Loucy (cell line): ENCODE measurements at regions not wholly inside any gene's neighbourhood (a gene's known extent, or its start where the extent isn't known, plus 50 kb on each side); places are given as distances from the start of the nearest gene placed in this dataset.

Experiments
- H2AFZ ChIP-seq: fragments of 200-600 bp; sonication (generic); 2 replicates; pipeline ENCODE4 v1.6.0; 2016; ENCODE audit warnings: antibody characterized with exemption, mild to moderate bottlenecking, low read length, moderate library complexity
- H3F3A ChIP-seq: fragments of 200-600 bp; 2 replicates; pipeline ENCODE4 v1.6.0; 2016; ENCODE audit warnings: antibody characterized with exemption, low read depth, mild to moderate bottlenecking
- H3K27me3 ChIP-seq: fragments of 200-600 bp; sonication (generic); 2 replicates; pipeline ENCODE4 v1.6.1; 2014; ENCODE audit warnings: low read length, mild to moderate bottlenecking; ENCODE audit not compliant: insufficient read depth, poor library complexity, severe bottlenecking
- H3K36me3 ChIP-seq: fragments of 200-600 bp; sonication (generic); 2 replicates; pipeline ENCODE4 v1.6.1; 2016; ENCODE audit warnings: low read length; ENCODE audit not compliant: insufficient read depth
- H3K4me1 ChIP-seq: fragments of 200-600 bp; sonication (generic); 2 replicates; pipeline ENCODE4 v1.5.1; 2014; ENCODE audit warnings: low read length, mild to moderate bottlenecking; ENCODE audit not compliant: insufficient read depth, poor library complexity, severe bottlenecking
- H3K4me2 ChIP-seq: fragments of 200-600 bp; sonication (generic); 2 replicates; pipeline ENCODE4 v1.6.0; 2014; ENCODE audit warnings: antibody characterized with exemption, low read length, low read depth, mild to moderate bottlenecking; ENCODE audit not compliant: poor library complexity, severe bottlenecking
- H3K4me3 ChIP-seq: fragments of 200-600 bp; sonication (generic); 2 replicates; pipeline ENCODE4 v1.5.1; 2014; ENCODE audit warnings: low read length, mild to moderate bottlenecking, mixed read lengths; ENCODE audit not compliant: poor library complexity, severe bottlenecking
- H3K79me2 ChIP-seq: fragments of 200-600 bp; sonication (generic); 2 replicates; pipeline ENCODE4 v1.6.1; 2014; ENCODE audit warnings: low read length; ENCODE audit not compliant: insufficient read depth
- H3K9ac ChIP-seq: fragments of 200-600 bp; sonication (generic); 2 replicates; pipeline ENCODE4 v1.6.0; 2014; ENCODE audit warnings: mild to moderate bottlenecking, low read depth, low read length, moderate library complexity; ENCODE audit not compliant: poor library complexity, severe bottlenecking
- H3K9me2 ChIP-seq: fragments of 200-600 bp; sonication (generic); replicated peaks from 2 replicates; pipeline ENCODE4 v1.6.1; 2016; ENCODE audit warnings: low read depth, low read length, mixed read lengths
- H3K9me3 ChIP-seq: fragments of 200-600 bp; sonication (generic); 2 replicates; pipeline ENCODE4 v1.6.1; 2014; ENCODE audit warnings: mild to moderate bottlenecking, antibody characterized with exemption, low read length, low read depth; ENCODE audit not compliant: insufficient read depth
- H4K20me1 ChIP-seq: fragments of 200-600 bp; sonication (generic); 2 replicates; pipeline ENCODE4 v1.6.0; 2014; ENCODE audit warnings: antibody characterized with exemption, low read length, mild to moderate bottlenecking; ENCODE audit not compliant: insufficient read depth, poor library complexity, severe bottlenecking
- EZH2phosphoT487 ChIP-seq: fragments of 200-600 bp; IDR thresholded peaks from 2 replicates; pipeline ENCODE4 v1.6.1; 2018; ENCODE audit warnings: antibody characterized with exemption, mild to moderate bottlenecking, moderate library complexity, borderline replicate concordance
- TF ChIP-seq, protein P1 (sequence below): fragments of 200-600 bp; sonication (generic); conservative IDR thresholded peaks from 2 replicates; pipeline ENCODE4 v1.5.1; 2014; ENCODE audit warnings: mild to moderate bottlenecking, antibody characterized with exemption, low read length

DNA sequence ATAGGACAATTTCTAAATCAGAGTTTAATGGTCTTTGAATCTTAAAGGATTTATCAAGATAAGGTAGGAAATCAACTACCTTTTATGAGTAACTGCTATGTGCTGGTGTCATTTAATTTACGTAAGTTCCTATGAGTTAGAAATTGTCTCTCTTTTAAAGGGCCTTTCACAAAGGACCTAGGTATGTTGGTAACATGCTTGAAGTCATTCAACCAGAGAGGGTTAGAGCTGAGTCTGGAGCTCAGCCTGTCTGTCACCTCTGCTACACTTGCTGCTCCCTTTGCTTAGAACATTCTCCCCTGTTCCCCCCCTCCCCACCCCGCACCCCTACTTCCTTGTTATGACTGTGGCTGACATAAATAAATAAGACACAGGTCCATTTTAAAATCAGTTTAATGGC is 190.3 kb upstream of the SEMA6A start:
- H4K20me1 ChIP-seq = no peaks in the 10 kb centered on the region
- H3K9me3 ChIP-seq = no peaks in the 10 kb centered on the region
- H3F3A ChIP-seq = no peaks in the 10 kb centered on the region
- H2AFZ ChIP-seq = no peak overlapping the region
- no peaks in the 10 kb centered on the region for H3K79me2 ChIP-seq
- H3K36me3 ChIP-seq = no peaks in the 10 kb centered on the region
- H3K4me3 ChIP-seq = no peak overlapping the region
- TF ChIP-seq EZH2phosphoT487 = no peak
- TF ChIP-seq, protein P1, sequence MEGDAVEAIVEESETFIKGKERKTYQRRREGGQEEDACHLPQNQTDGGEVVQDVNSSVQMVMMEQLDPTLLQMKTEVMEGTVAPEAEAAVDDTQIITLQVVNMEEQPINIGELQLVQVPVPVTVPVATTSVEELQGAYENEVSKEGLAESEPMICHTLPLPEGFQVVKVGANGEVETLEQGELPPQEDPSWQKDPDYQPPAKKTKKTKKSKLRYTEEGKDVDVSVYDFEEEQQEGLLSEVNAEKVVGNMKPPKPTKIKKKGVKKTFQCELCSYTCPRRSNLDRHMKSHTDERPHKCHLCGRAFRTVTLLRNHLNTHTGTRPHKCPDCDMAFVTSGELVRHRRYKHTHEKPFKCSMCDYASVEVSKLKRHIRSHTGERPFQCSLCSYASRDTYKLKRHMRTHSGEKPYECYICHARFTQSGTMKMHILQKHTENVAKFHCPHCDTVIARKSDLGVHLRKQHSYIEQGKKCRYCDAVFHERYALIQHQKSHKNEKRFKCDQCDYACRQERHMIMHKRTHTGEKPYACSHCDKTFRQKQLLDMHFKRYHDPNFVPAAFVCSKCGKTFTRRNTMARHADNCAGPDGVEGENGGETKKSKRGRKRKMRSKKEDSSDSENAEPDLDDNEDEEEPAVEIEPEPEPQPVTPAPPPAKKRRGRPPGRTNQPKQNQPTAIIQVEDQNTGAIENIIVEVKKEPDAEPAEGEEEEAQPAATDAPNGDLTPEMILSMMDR = no peak
- H3K27me3 ChIP-seq = no peaks in the 10 kb centered on the region
- no peak overlapping the region for H3K4me2 ChIP-seq
- H3K4me1 ChIP-seq = no peaks in the 10 kb centered on the region
- H3K9ac ChIP-seq = no peak overlapping the region
- no peaks in the 10 kb centered on the region for H3K9me2 ChIP-seq

DNA sequence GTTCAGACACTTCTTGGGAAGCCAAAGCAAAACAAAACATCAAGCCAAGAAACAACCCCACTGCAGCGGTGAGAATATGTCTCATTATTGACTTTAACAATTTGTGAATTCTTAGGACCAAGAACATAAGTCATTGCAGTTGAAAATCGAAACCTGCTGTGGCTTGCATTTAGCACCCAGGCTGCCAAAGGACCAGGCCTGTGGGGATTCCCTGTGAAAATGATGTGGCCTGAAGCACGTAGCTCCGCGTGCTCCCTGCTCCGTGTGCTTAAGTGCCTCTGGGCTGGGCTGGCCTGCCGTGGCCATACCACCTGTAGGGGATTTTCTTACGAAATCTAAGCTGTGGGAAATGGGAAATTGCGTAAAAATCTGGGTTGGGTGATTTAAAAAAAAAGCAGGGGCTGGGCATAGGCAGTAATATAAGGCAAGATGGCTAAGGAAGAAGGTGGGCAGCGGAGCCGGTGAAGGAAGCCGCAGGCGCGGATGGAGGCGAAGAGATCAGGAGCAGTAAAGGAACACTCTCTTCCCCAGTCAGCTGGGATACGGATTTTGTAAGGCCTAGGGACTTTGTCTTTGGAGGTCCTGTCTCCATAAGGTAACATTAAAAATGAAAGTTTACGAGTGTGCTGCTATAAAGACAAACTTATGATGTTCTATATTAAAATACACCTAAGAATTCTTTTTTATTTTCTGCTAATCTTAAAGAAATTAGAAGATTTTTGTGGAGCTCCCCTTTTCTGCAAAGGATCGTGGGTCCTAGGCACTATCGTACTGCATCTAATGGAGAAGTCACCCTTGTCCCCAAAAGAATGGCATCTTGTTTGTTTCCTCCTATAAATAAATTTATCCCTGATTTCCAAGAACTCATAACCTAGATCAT is 189.6 kb upstream of the SEMA6A start:
- Histone ChIP-seq H3F3A (no peaks in the 10 kb centered on the region), H3K27me3 (no peaks in the 10 kb centered on the region), H2AFZ (no peak overlapping the region), H3K36me3 (no peaks in the 10 kb centered on the region), H3K9me3 (no peaks in the 10 kb centered on the region), H3K4me2 (no peak overlapping the region), H3K4me1 (no peaks in the 10 kb centered on the region), H3K9ac (no peak overlapping the region), H4K20me1 (no peaks in the 10 kb centered on the region), H3K4me3 (no peak overlapping the region), H3K79me2 (no peaks in the 10 kb centered on the region), H3K9me2 (no peaks in the 10 kb centered on the region)
- no peak for TF ChIP-seq EZH2phosphoT487
- TF ChIP-seq, protein P1 = no peak

DNA sequence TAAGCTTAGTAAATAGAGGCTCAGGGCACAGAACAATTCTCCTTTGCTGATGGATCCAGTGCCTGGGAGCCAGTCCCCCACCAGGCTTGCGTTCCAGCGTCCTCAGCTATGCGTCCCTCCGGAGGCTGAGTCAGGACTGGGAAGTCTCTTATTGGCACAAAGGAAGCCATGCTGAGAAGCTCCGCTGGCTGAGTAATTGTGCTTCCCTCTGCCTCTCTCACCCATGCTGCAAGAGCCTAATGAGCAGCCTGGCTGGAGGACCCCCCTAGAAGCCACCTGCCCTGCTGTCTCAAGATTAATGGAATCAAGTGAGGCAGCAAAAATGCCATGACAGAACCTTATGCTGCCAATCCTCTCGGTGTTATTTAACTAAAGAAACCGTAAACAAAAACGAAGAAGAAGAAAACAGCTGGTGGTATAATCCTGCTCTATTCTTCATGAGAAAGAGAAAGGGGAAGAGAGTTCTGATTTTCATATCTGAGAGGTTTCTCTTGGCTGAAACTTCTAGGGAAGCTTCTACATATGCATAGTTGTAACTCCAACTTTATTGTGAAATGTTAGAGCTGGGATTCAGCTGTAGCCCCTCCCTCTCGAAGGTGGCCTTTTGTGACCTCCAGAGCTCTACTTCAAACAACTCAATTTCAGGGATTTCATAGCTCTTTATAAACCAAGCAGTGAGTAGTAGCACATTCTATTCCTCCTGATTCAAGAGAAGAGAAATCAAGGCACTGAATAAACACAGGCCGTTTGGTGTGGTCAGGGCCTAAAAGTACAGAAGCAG is 185.4 kb upstream of the SEMA6A start:
- no peak overlapping the region for H2AFZ ChIP-seq
- no peak for TF ChIP-seq EZH2phosphoT487
- TF ChIP-seq, protein P1 = no peak

More for the DNA sequence above, 185.4 kb upstream of the SEMA6A start:
- no peaks in the 10 kb centered on the region for H3K36me3 ChIP-seq
- no peaks in the 10 kb centered on the region for H3K27me3 ChIP-seq
- no peaks in the 10 kb centered on the region for H3F3A ChIP-seq
- H4K20me1 ChIP-seq = no peaks in the 10 kb centered on the region
- no peaks in the 10 kb centered on the region for H3K9me2 ChIP-seq
- no peaks in the 10 kb centered on the region for H3K4me1 ChIP-seq
- no peak overlapping the region for H3K9ac ChIP-seq
- no peaks in the 10 kb centered on the region for H3K9me3 ChIP-seq
- no peak overlapping the region for H3K4me2 ChIP-seq
- no peaks in the 10 kb centered on the region for H3K79me2 ChIP-seq
- no peak overlapping the region for H3K4me3 ChIP-seq
